Trophoblast cell (in vitro differentiated cells and primary cell): ENCODE measurements at regions not wholly inside any gene's neighbourhood (a gene's known extent, or its start where the extent isn't known, plus 50 kb on each side); places are given as distances from the start of the nearest gene placed in this dataset.

ENCODE experiments used
- DNase-seq, 2 donors: peaks; one replicate each; pipeline ENCODE4 v3.0.0-alpha.2; 2016
- H2AFZ ChIP-seq: 2 replicates; pipeline ENCODE4 v1.6.1; 2013; ENCODE audit warnings: low read length, moderate library complexity, mild to moderate bottlenecking; ENCODE audit not compliant: insufficient read depth, poor library complexity
- H2AK5ac ChIP-seq: 2 replicates; pipeline ENCODE4 v1.6.1; 2013; ENCODE audit warnings: mild to moderate bottlenecking, low read length
- H2BK120ac ChIP-seq: 2 replicates; pipeline ENCODE4 v1.6.1; 2013; ENCODE audit warnings: low read length, mild to moderate bottlenecking, moderate library complexity; ENCODE audit not compliant: insufficient read depth, poor library complexity
- H2BK12ac ChIP-seq: 2 replicates; pipeline ENCODE4 v1.6.1; 2013; ENCODE audit warnings: mild to moderate bottlenecking, low read length, moderate library complexity
- H2BK5ac ChIP-seq: 2 replicates; pipeline ENCODE4 v1.6.1; 2013; ENCODE audit warnings: low read length, low read depth, moderate library complexity, mild to moderate bottlenecking; ENCODE audit not compliant: poor library complexity
- H3K14ac ChIP-seq: 2 replicates; pipeline ENCODE4 v1.6.1; 2013; ENCODE audit warnings: mild to moderate bottlenecking, low read length
- H3K18ac ChIP-seq: 2 replicates; pipeline ENCODE4 v1.6.1; 2013; ENCODE audit warnings: mild to moderate bottlenecking, low read length
- H3K23ac ChIP-seq: 2 replicates; pipeline ENCODE4 v1.6.1; 2013; ENCODE audit warnings: low read length
- H3K27ac ChIP-seq: 2 replicates; pipeline ENCODE4 v1.5.1; 2013; ENCODE audit warnings: low read depth, mild to moderate bottlenecking, inconsistent platforms, low read length, moderate library complexity
- H3K27me3 ChIP-seq: 2 replicates; pipeline ENCODE4 v1.6.1; 2013; ENCODE audit warnings: inconsistent platforms, mild to moderate bottlenecking, low read length, moderate library complexity; ENCODE audit not compliant: insufficient read depth
- H3K36me3 ChIP-seq, 2 experiments: 1 replicate in 1 of 2; 2 replicates in 1 of 2; pipeline ENCODE4 v1.6.1; 2013; ENCODE audit warnings: low read length in 2 of 2, mild to moderate bottlenecking in 2 of 2, moderate library complexity in 1 of 2; ENCODE audit not compliant: insufficient read depth in 2 of 2, control insufficient read depth in 1 of 2
- H3K4ac ChIP-seq: 2 replicates; pipeline ENCODE4 v1.6.1; 2013; ENCODE audit warnings: low read depth, mild to moderate bottlenecking, low read length, moderate library complexity
- H3K4me1 ChIP-seq, 2 experiments: 1 replicate in 1 of 2; 2 replicates in 1 of 2; pipeline ENCODE4 v1.6.1; 2013; ENCODE audit warnings: low read length in 2 of 2, mild to moderate bottlenecking in 2 of 2, moderate library complexity in 1 of 2; ENCODE audit not compliant: insufficient read depth in 2 of 2, control insufficient read depth in 1 of 2
- H3K4me2 ChIP-seq: 2 replicates; pipeline ENCODE4 v1.6.1; 2013; ENCODE audit warnings: inconsistent platforms, mild to moderate bottlenecking, low read length, moderate library complexity
- H3K4me3 ChIP-seq: 2 replicates; pipeline ENCODE4 v1.5.1; 2013; ENCODE audit warnings: mild to moderate bottlenecking, low read depth, low read length, inconsistent platforms
- H3K79me1 ChIP-seq: one replicate; pipeline ENCODE4 v1.6.1; 2013; ENCODE audit warnings: low read length
- H3K79me2 ChIP-seq: 2 replicates; pipeline ENCODE4 v1.6.1; 2013; ENCODE audit warnings: low read length, mild to moderate bottlenecking; ENCODE audit not compliant: control insufficient read depth, insufficient read depth, poor library complexity
- H3K9ac ChIP-seq: 2 replicates; pipeline ENCODE4 v1.6.1; 2013; ENCODE audit warnings: mild to moderate bottlenecking, low read length
- H3K9me3 ChIP-seq: 2 replicates; pipeline ENCODE4 v1.6.1; 2013; ENCODE audit warnings: low read depth, mild to moderate bottlenecking, control low read depth, inconsistent platforms, low read length; ENCODE audit not compliant: insufficient read depth
- H4K12ac ChIP-seq: 2 replicates; pipeline ENCODE4 v1.6.1; 2013; ENCODE audit warnings: low read depth, mild to moderate bottlenecking, low read length, moderate library complexity
- H4K8ac ChIP-seq: 2 replicates; pipeline ENCODE4 v1.6.1; 2013; ENCODE audit warnings: low read depth, mild to moderate bottlenecking, low read length, moderate library complexity
- H4K91ac ChIP-seq: one replicate; pipeline ENCODE4 v1.6.1; 2013; ENCODE audit warnings: low read depth, mild to moderate bottlenecking, low read length, moderate library complexity
- WGBS: extraction: QIAGEN DNeasy Blood & Tissue Kit; methylation state at CpG from one replicate; pipeline ENCODE4 v1.1.7; 2013; ENCODE audit warnings: missing lambda C conversion rate; ENCODE audit not compliant: insufficient read length, insufficient coverage; ENCODE audit errors: extremely low coverage; 5-methylcytosine and 5-hydroxymethylcytosine counted together

- Histone ChIP-seq H3K9me3 (peaks cover 3% of the 10 kb centered on the region), H2AFZ (no peak overlapping the region), H3K14ac (no peak overlapping the region), H3K4me3 (no peak overlapping the region), H3K27me3 (no peaks in the 10 kb centered on the region), H3K9ac (no peak overlapping the region), H3K79me2 (no peaks in the 10 kb centered on the region), H4K91ac (no peak overlapping the region), H3K4me1 (peaks cover 0 to 2% of the 10 kb centered on the region in 2 experiments), H2BK5ac (no peak overlapping the region), H3K23ac (no peak overlapping the region), H3K36me3 (no peaks in the 10 kb centered on the region), H2BK12ac (no peak overlapping the region), H3K27ac (no peak overlapping the region), H2BK120ac (no peak overlapping the region), H4K12ac (no peak overlapping the region), H3K4ac (no peak overlapping the region), H3K79me1 (no peaks in the 10 kb centered on the region), H4K8ac (no peak overlapping the region), H3K4me2 (no peak overlapping the region), H2AK5ac (no peak overlapping the region), H3K18ac (no peak overlapping the region)
- whole genome bisulfite sequencing = no CpG with 5 or more reads among the region's 2 CpGs
- no peak for DNase-seq
Observed at GRCh38 chr2:219991116-219991515, 363.7 kb downstream of the SLC4A3 start.

DNA sequence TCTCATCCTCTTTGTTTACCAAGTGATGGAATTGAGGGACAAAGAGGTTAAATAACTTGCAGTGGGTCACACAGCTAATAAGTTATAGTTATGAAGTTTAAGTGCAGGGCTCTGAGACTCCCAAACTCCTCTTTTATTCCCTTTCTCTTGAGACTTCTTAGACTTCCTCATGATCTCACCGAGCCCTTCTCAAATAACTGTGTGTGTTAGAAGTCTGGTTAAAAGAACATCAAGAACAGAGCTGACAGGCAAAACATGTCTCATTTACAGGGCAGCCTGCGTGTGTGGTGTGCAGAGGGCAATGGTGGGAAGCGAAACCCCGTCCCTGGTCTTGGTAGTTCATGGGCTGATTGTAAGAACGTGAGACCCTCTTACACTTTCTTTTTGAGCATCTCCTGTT is 368.0 kb downstream of the SLC4A3 start:
- WGBS = no CpG with 5 or more reads among the region's 5 CpGs
- Histone ChIP-seq H3K14ac (no peak overlapping the region), H3K18ac (no peak overlapping the region), H3K27ac (no peak overlapping the region), H2BK12ac (no peak overlapping the region), H4K91ac (no peak overlapping the region), H3K4me2 (no peak overlapping the region), H3K9ac (no peak overlapping the region), H2BK120ac (no peak overlapping the region), H2AFZ (no peak overlapping the region), H3K79me2 (no peaks in the 10 kb centered on the region), H2BK5ac (no peak overlapping the region), H3K4me3 (no peak overlapping the region), H3K23ac (no peak overlapping the region), H3K27me3 (no peaks in the 10 kb centered on the region), H3K79me1 (peaks cover 2% of the 10 kb centered on the region), H2AK5ac (no peak overlapping the region), H3K9me3 (peaks cover 3% of the 10 kb centered on the region), H3K36me3 (no peaks in the 10 kb centered on the region), H4K8ac (no peak overlapping the region), H4K12ac (no peak overlapping the region), H3K4me1 (peaks cover 0 to 4% of the 10 kb centered on the region in 2 experiments), H3K4ac (no peak overlapping the region)
- no peak for DNase-seq

DNA sequence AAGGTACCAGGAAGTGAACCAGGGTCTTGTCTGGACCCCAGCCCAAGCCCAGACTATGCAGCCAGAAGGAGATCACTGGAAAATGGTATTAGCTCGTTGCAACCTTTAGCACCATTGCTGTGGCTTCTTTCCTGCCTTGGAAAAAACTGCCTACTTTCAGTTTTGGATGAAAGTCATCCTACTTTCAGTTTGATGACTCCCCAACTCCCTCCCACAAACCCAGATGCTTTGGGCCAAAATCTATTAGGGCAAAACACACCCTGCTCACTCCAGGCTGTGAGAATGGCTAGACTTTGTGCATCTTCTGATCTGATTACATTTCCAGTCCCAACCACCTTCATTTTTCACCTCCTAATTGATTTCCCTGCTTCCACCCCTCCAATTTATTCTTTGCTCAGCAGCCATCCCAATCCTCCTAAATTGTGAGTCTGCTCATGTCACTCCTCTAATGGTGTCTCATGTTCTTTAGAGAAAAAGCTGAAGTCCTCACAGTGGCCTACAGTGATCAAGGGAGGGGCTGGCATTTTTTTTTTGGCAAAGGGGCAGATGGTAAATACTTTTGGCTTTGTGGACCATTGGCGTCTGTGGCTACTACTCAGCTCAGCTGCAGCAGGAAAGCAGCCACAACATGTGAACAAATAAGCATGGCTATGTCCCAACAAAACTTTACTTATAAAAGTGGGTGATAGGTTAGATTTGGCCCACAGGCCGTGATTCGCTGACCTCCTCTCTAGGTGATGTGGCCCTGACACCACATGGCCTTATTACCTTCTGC is 368.7 kb downstream of the SLC4A3 start:
- no peak overlapping the region for H2AFZ ChIP-seq
- H3K36me3 ChIP-seq = no peaks in the 10 kb centered on the region
- no peak overlapping the region for H3K4me2 ChIP-seq
- no peak overlapping the region for H3K18ac ChIP-seq
- H2AK5ac ChIP-seq = no peak overlapping the region
- no peak overlapping the region for H3K4ac ChIP-seq
- H3K27ac ChIP-seq = no peak overlapping the region
- peaks cover 8% of the 10 kb centered on the region for H3K79me1 ChIP-seq
- no CpG with 5 or more reads among the region's 4 CpGs for WGBS
- H3K4me1 ChIP-seq = peaks cover 0 to 7% of the 10 kb centered on the region in 2 experiments
- peaks cover 3% of the 10 kb centered on the region for H3K9me3 ChIP-seq
- H4K8ac ChIP-seq = no peak overlapping the region
- no peak overlapping the region for H3K4me3 ChIP-seq
- no peak for DNase-seq
- no peak overlapping the region for H2BK5ac ChIP-seq
- H4K12ac ChIP-seq = no peak overlapping the region
- no peak overlapping the region for H3K23ac ChIP-seq
- H3K9ac ChIP-seq = no peak overlapping the region
- H3K79me2 ChIP-seq = peaks cover 2% of the 10 kb centered on the region
- no peak overlapping the region for H3K14ac ChIP-seq
- H4K91ac ChIP-seq = no peak overlapping the region
- H2BK12ac ChIP-seq = no peak overlapping the region
- H2BK120ac ChIP-seq = no peak overlapping the region
- H3K27me3 ChIP-seq = no peaks in the 10 kb centered on the region

- Histone ChIP-seq H3K23ac (no peak overlapping the region), H3K9ac (no peak overlapping the region), H2AK5ac (no peak overlapping the region), H3K36me3 (no peaks in the 10 kb centered on the region), H3K27ac (no peak overlapping the region), H2AFZ (no peak overlapping the region), H3K4me1 (peaks cover 5 to 12% of the 10 kb centered on the region in 2 experiments), H3K79me1 (peaks cover 12% of the 10 kb centered on the region), H3K9me3 (peaks cover 3% of the 10 kb centered on the region), H3K27me3 (no peaks in the 10 kb centered on the region), H4K91ac (peak overlapping the region; percentile 60), H2BK12ac (no peak overlapping the region), H2BK5ac (no peak overlapping the region), H3K4ac (no peak overlapping the region), H4K12ac (no peak overlapping the region), H3K79me2 (peaks cover 2% of the 10 kb centered on the region), H3K14ac (no peak overlapping the region), H3K4me2 (no peak overlapping the region), H2BK120ac (no peak overlapping the region), H3K4me3 (no peak overlapping the region), H3K18ac (no peak overlapping the region), H4K8ac (no peak overlapping the region)
- peak; percentile 59 to 62 for DNase-seq
- no CpG with 5 or more reads among the region's 13 CpGs for WGBS
Observed at GRCh38 chr2:219997341-219997851, 370.0 kb downstream of the SLC4A3 start.
